Suprapubic skin (tissue), 4 donors: ENCODE measurements at regions not wholly inside any gene's neighbourhood (a gene's known extent, or its start where the extent isn't known, plus 50 kb on each side); places are given as distances from the start of the nearest gene placed in this dataset.

Experiments
- EP300 ChIP-seq: sonication (generic); formaldehyde crosslinking; IDR thresholded peaks from one replicate; pipeline ENCODE4 v1.6.1; 2017; ENCODE audit warnings: antibody characterized with exemption
- POLR2AphosphoS5 ChIP-seq, 3 donors: sonication (generic); formaldehyde crosslinking; IDR thresholded peaks; one replicate each; pipeline ENCODE4 v1.6.1; 2017; ENCODE audit warnings: antibody characterized with exemption in 3 of 3
- TF ChIP-seq, protein P1 (sequence below), 2 donors: fragments of 200-600 bp in 1 of 2; fragments of 450-650 bp in 1 of 2; sonication (generic) in 1 of 2; IDR thresholded peaks; one replicate each; pipeline ENCODE4 v1.5.1; 2016 to 2019; ENCODE audit warnings: antibody characterized with exemption in 2 of 2, mild to moderate bottlenecking in 1 of 2, moderate library complexity in 1 of 2

GRCh38 chr3:194949592-194949991 lies 263.9 kb downstream of the FAM43A start:
- no peak for TF ChIP-seq EP300
- TF ChIP-seq, protein P1, sequence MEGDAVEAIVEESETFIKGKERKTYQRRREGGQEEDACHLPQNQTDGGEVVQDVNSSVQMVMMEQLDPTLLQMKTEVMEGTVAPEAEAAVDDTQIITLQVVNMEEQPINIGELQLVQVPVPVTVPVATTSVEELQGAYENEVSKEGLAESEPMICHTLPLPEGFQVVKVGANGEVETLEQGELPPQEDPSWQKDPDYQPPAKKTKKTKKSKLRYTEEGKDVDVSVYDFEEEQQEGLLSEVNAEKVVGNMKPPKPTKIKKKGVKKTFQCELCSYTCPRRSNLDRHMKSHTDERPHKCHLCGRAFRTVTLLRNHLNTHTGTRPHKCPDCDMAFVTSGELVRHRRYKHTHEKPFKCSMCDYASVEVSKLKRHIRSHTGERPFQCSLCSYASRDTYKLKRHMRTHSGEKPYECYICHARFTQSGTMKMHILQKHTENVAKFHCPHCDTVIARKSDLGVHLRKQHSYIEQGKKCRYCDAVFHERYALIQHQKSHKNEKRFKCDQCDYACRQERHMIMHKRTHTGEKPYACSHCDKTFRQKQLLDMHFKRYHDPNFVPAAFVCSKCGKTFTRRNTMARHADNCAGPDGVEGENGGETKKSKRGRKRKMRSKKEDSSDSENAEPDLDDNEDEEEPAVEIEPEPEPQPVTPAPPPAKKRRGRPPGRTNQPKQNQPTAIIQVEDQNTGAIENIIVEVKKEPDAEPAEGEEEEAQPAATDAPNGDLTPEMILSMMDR (IDR thresholded peaks at IDR 0.05) = no peak
- TF ChIP-seq POLR2AphosphoS5 (IDR thresholded peaks at IDR 0.05) = no peak
